ENCODE measurements at regions not wholly inside any gene's neighbourhood (a gene's known extent, or its start where the extent isn't known, plus 50 kb on each side); places are given as distances from the start of the nearest gene placed in this dataset.

DNA sequence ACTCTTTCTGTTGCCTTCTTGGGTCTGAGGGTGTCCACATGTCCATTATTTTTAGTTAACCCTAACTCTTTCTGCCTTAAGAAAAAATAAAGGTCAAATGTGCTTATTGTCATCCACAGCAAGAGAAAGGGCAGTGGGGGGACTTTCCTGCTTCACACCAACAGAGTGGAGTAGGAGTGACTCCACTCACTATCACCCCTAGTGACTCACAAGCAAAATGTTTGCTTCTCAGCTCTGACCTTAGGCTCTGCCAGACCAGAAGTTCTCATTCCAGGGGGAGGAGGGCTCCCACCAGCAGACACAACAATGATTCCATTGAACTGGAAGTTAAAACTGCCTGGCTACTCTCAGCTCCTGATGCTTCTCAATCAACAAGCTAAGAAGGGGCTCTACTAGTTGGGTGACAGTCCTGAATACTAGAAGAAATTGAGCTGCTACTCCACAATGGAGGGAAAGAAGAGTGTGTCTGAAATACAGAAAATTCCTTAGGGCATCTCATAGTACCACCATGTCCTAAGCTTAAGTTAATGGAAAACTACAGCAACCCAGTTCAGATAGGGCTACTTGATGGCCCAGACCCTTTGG, 83.9 kb upstream of the AFDN start:
- no peak overlapping the region for H3K27ac ChIP-seq (ENCODE audit: low read depth, low read length, poor library complexity, severe bottlenecking)
- H3K36me3 ChIP-seq (ENCODE audit: insufficient read depth, low read length), result no peaks in the 10 kb centered on the region
- TF ChIP-seq, protein P1, sequence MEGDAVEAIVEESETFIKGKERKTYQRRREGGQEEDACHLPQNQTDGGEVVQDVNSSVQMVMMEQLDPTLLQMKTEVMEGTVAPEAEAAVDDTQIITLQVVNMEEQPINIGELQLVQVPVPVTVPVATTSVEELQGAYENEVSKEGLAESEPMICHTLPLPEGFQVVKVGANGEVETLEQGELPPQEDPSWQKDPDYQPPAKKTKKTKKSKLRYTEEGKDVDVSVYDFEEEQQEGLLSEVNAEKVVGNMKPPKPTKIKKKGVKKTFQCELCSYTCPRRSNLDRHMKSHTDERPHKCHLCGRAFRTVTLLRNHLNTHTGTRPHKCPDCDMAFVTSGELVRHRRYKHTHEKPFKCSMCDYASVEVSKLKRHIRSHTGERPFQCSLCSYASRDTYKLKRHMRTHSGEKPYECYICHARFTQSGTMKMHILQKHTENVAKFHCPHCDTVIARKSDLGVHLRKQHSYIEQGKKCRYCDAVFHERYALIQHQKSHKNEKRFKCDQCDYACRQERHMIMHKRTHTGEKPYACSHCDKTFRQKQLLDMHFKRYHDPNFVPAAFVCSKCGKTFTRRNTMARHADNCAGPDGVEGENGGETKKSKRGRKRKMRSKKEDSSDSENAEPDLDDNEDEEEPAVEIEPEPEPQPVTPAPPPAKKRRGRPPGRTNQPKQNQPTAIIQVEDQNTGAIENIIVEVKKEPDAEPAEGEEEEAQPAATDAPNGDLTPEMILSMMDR (IDR thresholded peaks at IDR 0.05; ENCODE audit: low read length), result no peak
- TF ChIP-seq EZH2 (IDR thresholded peaks at IDR 0.05; ENCODE audit: borderline replicate concordance, low read length), result no peak
- H3K4me3 ChIP-seq (ENCODE audit: low read depth, low read length, poor library complexity, severe bottlenecking), result no peak overlapping the region
- no peaks in the 10 kb centered on the region for H3K27me3 ChIP-seq (ENCODE audit: insufficient read depth, low read length)
- H3K9ac ChIP-seq (ENCODE audit: low read length), result no peak overlapping the region
- no peak overlapping the region for H2AFZ ChIP-seq (ENCODE audit: low read length)
- no peak overlapping the region for H3K4me2 ChIP-seq (ENCODE audit: low read length)
- no peaks in the 10 kb centered on the region for H3K79me2 ChIP-seq (ENCODE audit: insufficient read depth, low read length)
- H4K20me1 ChIP-seq (ENCODE audit: insufficient read depth, low read length), result no peaks in the 10 kb centered on the region
- H3F3A ChIP-seq (ENCODE audit: insufficient read depth, low read length), result no peaks in the 10 kb centered on the region
- no peaks in the 10 kb centered on the region for H3K9me2 ChIP-seq (ENCODE audit: low read depth, low read length)
- H3K9me3 ChIP-seq (ENCODE audit: low read length), result no peaks in the 10 kb centered on the region
- H3K4me1 ChIP-seq (ENCODE audit: insufficient read depth, low read length, severe bottlenecking), result no peaks in the 10 kb centered on the region

GRCh38 chr6:167744681-167745669, 81.7 kb upstream of the AFDN start:
- no peak overlapping the region for H3K4me3 ChIP-seq (ENCODE audit: low read depth, low read length, poor library complexity, severe bottlenecking)
- no peak overlapping the region for H3K4me2 ChIP-seq (ENCODE audit: low read length)
- no peaks in the 10 kb centered on the region for H3K4me1 ChIP-seq (ENCODE audit: insufficient read depth, low read length, severe bottlenecking)
- H3K36me3 ChIP-seq (ENCODE audit: insufficient read depth, low read length), result no peaks in the 10 kb centered on the region
- no peaks in the 10 kb centered on the region for H3K79me2 ChIP-seq (ENCODE audit: insufficient read depth, low read length)
- H2AFZ ChIP-seq (ENCODE audit: low read length), result no peak overlapping the region
- H3K9me2 ChIP-seq (ENCODE audit: low read depth, low read length), result no peaks in the 10 kb centered on the region
- no peak overlapping the region for H3K27ac ChIP-seq (ENCODE audit: low read depth, low read length, poor library complexity, severe bottlenecking)
- TF ChIP-seq, protein P1 (IDR thresholded peaks at IDR 0.05; ENCODE audit: low read length), result no peak
- no peak for TF ChIP-seq EZH2 (IDR thresholded peaks at IDR 0.05; ENCODE audit: borderline replicate concordance, low read length)
- no peaks in the 10 kb centered on the region for H4K20me1 ChIP-seq (ENCODE audit: insufficient read depth, low read length)
- no peaks in the 10 kb centered on the region for H3F3A ChIP-seq (ENCODE audit: insufficient read depth, low read length)
- H3K27me3 ChIP-seq (ENCODE audit: insufficient read depth, low read length), result no peaks in the 10 kb centered on the region
- no peaks in the 10 kb centered on the region for H3K9me3 ChIP-seq (ENCODE audit: low read length)
- H3K9ac ChIP-seq (ENCODE audit: low read length), result no peak overlapping the region

DNA sequence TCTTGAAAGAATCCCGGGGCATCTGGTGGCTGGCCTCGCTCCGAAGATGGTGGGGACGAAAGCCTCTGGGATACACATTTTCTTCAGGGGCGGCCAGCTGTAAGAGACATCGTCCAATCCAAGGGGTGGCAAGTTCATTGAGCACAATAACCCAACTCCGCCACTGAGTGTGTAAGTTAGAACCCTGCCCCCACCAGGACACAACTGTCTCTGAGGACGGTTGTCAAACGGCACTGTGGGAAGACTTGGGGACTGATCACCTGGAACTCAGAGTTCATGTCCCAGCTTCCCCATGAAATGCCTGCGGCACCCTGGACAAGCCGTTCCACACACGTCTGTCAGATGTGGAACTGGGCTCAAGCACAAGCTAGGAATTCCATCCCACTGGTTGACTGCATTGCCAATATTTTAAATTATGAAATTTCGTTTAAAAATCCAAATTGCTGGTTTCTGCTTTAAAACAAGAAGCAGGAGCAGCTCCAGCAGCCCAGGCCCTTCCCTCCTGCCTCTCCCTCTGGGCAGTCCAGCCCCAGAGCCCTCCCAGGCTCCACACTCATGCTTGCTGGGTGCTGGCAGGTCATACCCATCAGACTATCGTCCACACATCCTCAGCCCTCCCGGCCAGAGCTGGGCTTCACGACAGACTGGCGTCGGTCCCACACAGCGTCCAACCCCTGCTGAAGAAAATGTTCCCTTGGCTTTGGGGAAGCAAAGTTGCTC, 80.9 kb upstream of the AFDN start:
- Histone ChIP-seq H3K4me2 (ENCODE audit: low read length) (no peak overlapping the region), H2AFZ (ENCODE audit: low read length) (no peak overlapping the region), H3K36me3 (ENCODE audit: insufficient read depth, low read length) (no peaks in the 10 kb centered on the region), H3K9me3 (ENCODE audit: low read length) (no peaks in the 10 kb centered on the region), H3K79me2 (ENCODE audit: insufficient read depth, low read length) (no peaks in the 10 kb centered on the region), H3K9me2 (ENCODE audit: low read depth, low read length) (no peaks in the 10 kb centered on the region), H3F3A (ENCODE audit: insufficient read depth, low read length) (no peaks in the 10 kb centered on the region), H3K4me3 (ENCODE audit: low read depth, low read length, poor library complexity, severe bottlenecking) (no peak overlapping the region), H3K27ac (ENCODE audit: low read depth, low read length, poor library complexity, severe bottlenecking) (no peak overlapping the region), H3K9ac (ENCODE audit: low read length) (no peak overlapping the region), H3K4me1 (ENCODE audit: insufficient read depth, low read length, severe bottlenecking) (no peaks in the 10 kb centered on the region), H3K27me3 (ENCODE audit: insufficient read depth, low read length) (no peaks in the 10 kb centered on the region), H4K20me1 (ENCODE audit: insufficient read depth, low read length) (no peaks in the 10 kb centered on the region)
- TF ChIP-seq, protein P1 (IDR thresholded peaks at IDR 0.05; ENCODE audit: low read length), result no peak
- no peak for TF ChIP-seq EZH2 (IDR thresholded peaks at IDR 0.05; ENCODE audit: borderline replicate concordance, low read length)

Data from OCI-LY1 (cell line).